NCI-H2029 (cell line): ENCODE measurements at regions not wholly inside any gene's neighbourhood (a gene's known extent, or its start where the extent isn't known, plus 50 kb on each side); places are given as distances from the start of the nearest gene placed in this dataset.
A peak's percentile ranks its signal among the peaks of the same experiment; 100 is the strongest.

ENCODE experiments used
- DNase-seq: peaks from one replicate; lab custom pipeline; 2025; lab: John Stamatoyannopoulos, UW

GRCh38 chr7:25314731-25315267 is 86.5 kb upstream of the NPVF start:
- DNase-seq = no peak

DNA sequence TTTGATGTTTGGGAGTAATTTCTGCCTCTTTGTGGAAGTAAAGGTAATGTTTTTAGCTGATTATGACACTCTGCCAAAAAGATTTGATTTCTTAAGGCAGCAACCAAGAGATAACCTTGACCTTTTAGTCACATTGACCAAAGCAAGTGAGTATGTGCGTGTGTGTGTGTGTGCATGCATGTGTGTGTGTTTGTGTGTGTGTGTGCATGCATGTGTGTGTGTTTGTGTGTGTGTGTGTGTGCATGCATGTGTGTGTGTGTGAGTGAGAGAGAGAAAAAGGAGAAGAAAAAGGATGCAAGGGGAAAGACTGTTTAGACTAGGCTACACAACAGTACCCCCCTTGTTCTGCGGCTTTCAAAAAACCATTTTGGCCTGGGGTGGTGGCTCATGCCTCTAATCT is 88.1 kb upstream of the NPVF start:
- DNase-seq = no peak

DNA sequence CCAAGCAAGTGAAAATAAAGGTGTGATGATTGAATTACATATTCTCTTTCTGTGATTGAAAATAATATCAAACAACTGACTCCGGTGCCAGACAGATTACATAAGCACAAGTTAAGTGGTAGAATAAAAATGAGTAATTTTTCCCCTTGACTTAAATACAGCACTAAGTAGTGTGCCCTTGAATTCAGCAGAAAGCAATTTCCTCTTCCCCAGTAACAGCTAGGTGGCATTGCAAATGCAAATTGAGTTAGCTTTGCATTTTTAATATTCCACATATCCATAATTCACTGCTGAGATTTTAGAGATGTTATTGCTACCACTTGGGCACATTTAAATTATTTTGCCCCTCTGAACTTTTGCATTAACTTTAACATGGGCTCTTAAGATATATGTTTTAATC is 89.8 kb upstream of the NPVF start:
- DNase-seq = no peak

GRCh38 chr7:25319707-25320106 is 91.4 kb upstream of the NPVF start:
- no peak for DNase-seq

DNA sequence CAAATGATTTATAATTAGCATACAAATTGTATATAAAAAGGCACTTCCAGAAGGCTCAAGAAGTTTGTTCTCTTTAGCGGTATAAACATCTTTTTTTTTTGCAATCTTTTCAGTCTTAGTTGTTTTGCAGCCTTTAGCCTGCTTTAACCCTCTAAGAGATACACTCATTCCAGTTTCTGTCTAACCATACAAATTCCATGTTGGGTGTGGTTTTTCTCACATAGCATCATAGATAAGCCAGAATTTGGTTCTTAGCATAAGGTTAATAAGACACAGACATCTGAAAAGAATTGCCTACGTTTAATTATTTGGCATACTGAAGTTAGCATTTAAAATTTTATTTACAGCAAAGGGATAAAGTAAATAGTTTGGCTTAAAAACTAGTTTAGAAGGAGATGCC is 92.5 kb upstream of the NPVF start:
- no peak for DNase-seq

DNA sequence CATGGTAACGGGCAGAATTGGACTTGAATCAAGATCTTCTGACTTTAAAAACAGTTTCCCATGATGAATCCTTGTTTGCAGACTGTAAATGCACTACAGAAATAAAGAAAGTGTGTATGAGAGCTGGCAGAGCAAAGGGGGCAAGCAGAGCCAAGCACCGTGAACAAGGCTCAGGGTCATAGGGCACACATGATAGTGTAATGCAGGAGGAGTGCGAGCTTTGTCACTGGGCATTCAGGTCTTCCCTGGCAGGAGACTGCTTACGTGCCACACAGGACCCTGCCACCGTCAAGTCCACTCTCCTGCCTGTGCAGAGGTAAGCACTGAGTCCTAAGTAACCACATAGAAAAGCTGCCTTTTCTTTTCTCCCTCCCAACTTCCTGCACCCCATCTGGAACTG is 93.1 kb upstream of the NPVF start:
- DNase-seq = no peak

DNA sequence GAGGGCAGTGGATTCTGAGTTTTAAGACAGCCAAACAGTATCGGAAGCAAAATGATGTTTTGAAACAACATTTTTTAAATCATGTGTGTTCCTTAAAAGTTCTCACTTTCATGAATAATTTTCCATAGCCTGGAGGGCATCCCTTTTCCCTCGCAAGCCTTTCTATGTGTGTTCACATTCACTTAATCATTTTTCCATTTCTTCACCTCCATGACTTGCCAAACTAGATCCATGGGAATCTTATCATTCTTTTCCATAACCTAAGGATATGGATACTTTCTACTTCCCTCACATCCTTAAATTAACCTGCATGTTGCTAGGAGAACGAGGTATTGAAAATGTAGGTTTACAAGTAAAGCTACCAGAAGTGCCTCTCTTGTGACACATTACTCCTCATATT is 94.2 kb upstream of the NPVF start:
- no peak for DNase-seq

DNA sequence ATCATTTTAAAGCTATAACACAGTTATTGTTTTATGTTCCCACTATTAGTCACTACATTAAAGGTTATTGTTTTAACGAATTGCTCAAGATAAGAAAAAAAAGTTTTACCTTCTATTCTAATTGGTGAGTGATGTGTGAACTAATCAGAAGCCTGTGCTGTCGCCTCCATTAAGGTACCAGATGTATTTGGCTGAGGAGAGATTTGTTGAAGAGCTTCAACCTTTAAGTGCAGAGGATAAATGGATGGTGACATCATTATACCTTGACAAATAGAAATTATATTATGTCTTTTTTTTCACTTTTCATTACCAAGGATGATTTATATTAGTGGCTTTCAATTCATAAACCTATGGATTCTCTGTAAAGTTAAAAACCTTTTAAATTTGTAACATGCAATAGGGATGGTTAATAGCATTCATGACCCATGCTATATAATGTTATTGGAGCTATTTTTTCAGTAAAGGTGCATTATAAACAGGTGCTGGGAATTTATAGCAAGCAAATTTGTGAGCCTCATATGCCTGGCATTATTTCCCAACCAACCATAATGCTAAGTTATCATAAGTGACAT is 97.0 kb upstream of the NPVF start:
- no peak for DNase-seq

- DNase-seq = no peak
These were observed 98.3 kb upstream of the NPVF start for GRCh38 chr7:25326501-25327156.

GRCh38 chr7:25329815-25330214 is 101.5 kb upstream of the NPVF start:
- DNase-seq = no peak

GRCh38 chr7:25333296-25333928 is 105.1 kb upstream of the NPVF start:
- DNase-seq = no peak

GRCh38 chr7:25347360-25348066 is 119.2 kb upstream of the NPVF start:
- no peak for DNase-seq

DNA sequence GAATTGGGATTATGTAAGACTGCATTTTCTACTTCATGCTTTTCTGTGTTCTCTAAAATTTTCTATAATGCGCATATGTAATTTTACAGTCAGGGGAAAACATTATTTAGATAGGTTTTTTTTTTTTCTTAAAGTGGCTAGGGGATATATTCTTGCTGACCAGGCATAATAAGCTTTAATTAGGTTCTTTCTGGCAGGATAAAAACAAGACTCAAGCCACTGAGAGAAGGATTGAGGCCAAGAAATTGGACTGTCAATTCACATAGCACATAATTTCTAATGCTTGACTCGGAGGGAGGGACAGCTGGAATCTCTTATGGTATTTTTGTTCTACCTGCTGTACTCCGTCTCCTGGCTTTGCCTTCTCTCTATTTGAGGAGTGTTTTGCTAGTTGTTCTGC is 119.8 kb upstream of the NPVF start:
- DNase-seq = no peak

DNA sequence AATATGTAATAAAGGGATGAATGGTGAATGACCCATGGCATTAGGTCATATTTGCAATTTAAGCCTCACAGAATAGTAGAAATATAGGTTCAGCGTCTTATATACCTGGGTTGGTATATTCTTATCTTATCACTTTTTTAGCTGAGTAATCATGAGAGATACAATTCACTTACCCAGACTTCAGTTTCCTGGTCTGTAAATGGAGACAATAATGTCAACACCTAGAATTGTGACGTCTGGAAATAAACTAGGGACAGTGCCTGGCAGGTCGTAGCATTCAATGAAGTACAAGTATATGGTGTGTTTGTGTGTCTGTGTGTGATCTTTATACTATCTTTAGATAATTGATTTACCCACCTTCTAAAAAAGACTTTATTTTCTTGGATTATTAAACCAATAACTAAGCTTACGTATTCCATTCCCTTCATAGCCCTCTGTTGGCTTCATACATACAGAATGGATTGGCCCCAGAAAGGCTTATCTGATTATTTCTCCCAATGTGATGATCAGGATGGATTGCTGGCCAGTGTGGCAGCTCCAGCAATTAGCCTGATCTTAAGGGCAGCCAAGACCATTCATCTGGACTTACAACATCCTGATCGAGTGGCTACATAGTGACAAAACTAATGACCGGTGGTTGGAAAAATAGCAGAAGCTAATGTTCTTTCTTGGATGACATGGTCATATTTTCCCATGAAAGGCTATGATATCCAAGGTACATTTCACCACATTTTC is 121.2 kb upstream of the NPVF start:
- DNase-seq = no peak

DNA sequence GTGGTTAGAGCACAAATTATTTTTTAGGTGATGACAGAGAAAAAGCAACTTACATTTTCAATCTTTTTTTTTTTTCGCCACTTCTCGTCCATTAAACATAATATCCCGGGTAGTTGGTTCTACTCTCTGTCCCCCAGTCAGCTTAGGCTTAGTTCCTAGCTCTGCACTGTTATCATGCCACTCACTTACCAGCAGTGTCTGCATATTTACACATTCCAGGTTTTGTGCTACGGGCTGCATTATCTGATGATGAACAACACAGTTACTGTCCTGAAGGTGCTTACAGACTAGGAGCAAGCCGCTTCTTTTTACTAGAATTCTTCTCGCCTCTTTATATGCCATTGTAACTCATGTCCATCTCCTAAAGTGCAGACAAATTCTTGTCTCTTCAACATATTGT is 121.8 kb upstream of the NPVF start:
- DNase-seq = no peak

- DNase-seq = no peak
These were observed 123.5 kb upstream of the NPVF start for GRCh38 chr7:25351761-25352160.

- no peak for DNase-seq
These were observed 124.9 kb upstream of the NPVF start for GRCh38 chr7:25353196-25353595.

DNA sequence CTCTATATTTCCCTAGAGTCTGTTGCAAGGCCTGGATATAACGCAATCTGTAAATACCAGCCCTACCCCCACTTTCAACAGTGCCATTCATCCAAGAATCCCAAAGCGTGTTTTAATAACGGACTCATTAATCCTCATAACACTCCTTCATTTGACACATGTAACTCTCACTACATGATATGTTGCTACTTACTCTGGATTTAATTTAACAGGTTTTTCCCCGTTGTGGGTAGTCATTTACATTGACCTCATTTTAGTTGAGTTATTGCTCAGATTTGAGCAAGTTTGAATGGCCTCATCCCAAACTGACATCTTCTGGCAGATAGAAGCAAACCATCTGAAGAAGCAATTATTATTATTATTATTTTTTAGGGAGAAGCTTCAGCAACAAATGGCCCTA is 125.4 kb upstream of the NPVF start:
- no peak for DNase-seq

- DNase-seq = no peak
These were observed 128.4 kb upstream of the NPVF start for GRCh38 chr7:25356534-25357151.

DNA sequence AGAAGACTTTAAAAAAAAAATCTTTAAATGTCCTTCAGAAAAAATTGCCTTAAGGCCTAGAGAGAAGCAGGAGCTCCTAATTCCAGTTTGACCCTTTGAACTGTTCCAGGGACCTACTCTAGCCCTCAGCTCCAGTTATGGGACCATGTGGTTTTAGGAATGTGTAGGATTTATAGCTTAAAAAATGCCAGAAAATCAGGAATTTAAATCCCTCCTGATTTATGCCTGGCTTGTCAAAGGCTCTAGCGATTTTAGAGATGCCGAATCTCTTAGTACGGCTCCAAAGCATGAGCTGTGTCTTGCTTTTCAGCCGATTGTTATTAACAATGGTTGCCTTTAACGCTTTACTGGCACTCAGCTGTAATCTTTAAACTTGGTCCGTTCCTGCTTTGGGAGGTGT is 130.6 kb upstream of the NPVF start:
- DNase-seq = no peak

DNA sequence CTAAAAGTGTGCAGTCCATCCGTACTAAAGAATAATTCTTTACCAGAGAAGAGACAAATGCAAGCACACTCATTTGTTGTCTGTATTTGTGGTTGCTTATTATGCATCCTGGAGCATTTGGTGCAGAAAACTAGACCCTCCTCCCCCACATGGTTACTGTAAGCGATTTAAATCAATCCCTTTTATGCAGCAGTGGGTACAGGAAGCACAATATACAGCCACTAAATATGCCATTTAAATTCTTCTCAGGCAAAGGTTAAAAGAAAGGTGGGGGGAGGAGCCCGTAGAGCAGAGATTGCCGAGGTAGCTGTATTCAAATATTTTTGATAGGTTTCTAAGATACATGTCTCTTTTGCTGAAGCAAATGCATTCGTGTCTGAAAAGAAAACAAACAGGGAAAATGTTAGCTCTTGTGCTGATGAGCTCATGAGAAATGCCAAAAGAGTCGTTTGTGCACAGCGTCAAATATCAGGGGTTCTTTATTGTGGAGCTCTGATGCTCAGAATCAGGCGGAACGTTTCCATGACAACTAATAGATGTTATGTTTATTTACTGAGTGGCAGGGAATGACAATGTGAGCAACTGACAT is 131.3 kb upstream of the NPVF start:
- peak; percentile 85 for DNase-seq
